NCI-H460 (cell line): ENCODE measurements at regions not wholly inside any gene's neighbourhood (a gene's known extent, or its start where the extent isn't known, plus 50 kb on each side); places are given as distances from the start of the nearest gene placed in this dataset.

Source experiments
- DNase-seq: peaks from one replicate; pipeline ENCODE4 v3.0.0-alpha.2; 2016; ENCODE audit warnings: low read depth; ENCODE audit errors: extremely low read depth

DNA sequence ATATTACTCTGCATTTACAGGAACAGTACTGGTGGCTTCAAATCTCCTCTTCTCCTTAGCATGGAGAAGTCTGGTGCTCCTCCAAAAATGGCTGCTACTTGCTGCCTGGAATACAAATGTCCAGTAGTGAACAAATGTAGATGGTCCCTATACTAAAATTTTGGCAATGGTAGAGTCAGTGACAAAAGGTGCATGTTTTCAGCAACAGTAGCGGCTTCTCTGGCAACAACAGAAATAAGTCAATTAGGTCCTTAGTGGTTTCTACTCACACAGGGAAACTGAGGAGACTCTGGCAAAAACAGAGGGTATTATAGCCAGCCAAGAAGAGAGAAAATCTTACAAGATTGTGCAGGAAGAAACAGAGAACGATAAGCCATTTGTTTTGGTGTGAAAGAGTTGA, 1368.4 kb upstream of the ADGRL3 start:
- DNase-seq, result no peak

DNA sequence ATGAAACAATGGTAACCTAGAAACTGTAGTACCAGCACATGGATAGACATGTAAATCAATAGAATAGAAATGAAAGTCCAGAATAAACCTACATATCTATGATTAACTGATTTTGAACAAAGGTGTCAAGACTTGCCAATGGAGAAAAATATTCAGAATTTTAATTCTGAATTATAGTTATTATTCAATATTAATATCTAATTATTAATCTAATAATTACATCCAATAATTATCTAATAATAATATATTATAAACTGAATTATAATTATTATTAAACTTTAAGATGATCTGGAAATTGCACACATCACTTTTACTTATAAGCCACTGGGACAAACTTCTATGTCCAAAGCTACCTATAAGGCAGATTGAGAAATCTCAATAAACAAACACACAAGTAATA, 1365.2 kb upstream of the ADGRL3 start:
- DNase-seq, result no peak

DNA sequence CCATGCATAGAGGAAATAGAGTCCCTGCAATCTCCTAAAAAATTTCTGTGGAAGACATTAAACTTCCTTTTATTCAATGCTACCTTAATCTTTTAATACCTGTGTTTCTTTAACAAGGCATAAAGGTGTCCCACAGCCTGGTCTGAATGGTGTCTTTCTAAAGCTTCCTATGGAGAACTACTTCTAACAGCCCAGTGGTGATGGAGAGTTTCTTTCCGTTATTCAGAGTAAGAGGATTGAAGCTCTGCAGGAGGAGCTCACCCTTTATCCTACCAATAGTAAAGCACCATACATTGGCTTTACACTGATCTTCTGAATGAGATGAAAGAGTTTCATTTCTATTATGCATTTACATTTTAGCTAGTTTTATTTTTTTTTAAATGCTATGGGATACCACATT, 1362.4 kb upstream of the ADGRL3 start:
- DNase-seq, result no peak

DNA sequence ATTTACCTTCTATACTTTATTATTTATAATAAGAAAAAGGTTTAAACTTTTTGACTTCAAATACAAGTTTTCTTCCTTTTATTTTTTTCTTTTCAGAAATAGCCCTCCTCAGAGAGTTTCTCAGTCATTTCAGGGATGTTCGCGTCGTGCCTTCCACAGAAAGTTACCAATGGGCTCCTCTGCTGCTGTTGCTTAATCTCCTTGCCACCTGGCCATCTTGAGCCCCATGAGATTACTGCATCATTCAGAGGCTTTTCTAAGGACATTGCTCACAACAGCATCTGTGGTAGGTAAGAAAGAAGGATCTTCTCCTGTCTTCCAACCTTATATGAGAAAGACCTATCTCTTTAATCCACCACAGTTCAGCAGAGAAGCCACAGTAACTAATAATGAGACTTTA, 1361.9 kb upstream of the ADGRL3 start:
- DNase-seq, result no peak

DNA sequence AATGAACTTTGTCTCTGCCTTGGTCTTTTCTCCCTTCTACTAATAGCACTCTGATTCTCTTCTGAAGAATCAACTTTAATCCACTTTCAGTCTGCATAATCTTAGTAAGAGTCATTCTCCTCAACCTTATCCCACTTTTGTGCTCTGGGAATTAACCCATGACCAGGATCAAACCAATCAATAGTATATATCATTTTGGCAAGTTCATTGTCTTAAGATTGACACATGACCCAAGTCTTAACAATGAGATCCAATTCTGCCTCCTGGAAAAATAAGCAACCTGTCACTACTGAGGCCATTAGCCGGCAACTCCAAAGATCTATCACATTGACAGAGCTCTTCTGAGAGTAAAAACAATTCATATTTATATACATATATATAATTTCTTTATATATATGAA, 1358.4 kb upstream of the ADGRL3 start:
- DNase-seq, result no peak

DNA sequence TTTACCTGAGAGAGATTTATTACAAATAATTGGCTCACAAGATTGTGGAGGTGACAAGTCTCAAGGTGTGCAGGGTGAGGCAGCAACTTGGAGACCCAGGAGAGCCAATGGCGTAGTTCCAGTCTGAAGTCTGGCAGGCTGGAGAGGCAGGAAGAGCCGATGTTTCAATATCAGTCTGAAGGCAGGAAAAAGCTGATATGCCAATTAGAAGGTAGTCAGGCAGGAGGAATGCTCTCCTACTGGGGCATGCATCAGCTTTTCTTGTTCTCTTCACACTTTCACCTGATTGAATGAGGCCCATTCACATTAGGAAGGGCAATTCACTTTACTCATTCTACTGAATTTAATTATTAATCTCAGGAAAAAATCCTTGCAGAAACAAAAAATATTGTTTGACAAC, 1351.7 kb upstream of the ADGRL3 start:
- DNase-seq, result no peak

DNA sequence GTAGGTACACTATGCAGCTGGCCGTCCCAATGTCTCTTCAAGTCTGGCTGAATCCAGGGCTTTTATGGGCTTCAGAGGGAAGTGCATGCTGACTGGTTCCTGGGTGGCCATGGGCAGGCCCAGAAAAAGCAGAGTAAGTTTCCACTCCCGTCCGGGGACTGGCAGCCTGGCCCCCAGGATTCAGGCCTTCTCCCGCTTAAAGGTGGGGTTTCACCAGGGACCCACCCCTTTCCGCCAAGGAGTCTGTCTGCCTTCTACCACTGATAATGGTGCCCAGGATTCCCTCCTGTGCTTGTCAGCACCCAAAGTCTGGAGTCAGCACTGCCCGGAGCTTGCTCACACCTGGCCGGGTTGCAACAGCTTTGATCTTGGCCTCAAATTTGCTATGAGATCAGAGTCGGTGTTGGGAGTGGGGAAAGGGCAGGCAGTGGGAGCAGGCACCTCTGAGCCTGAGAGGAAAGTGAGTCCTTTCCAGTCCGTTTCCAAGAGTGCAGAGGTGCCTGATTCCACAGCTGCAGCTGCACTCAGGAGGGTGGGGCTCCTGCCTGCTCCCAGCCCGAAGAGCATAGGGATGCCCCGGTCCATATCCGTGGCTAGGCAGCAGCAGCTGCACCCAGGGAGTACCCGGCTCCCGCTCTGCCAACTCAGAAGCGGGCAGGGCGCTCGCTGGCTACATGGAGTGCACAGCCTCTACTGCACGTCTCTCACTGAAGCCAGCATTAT, 1344.3 kb upstream of the ADGRL3 start:
- no peak for DNase-seq

DNA sequence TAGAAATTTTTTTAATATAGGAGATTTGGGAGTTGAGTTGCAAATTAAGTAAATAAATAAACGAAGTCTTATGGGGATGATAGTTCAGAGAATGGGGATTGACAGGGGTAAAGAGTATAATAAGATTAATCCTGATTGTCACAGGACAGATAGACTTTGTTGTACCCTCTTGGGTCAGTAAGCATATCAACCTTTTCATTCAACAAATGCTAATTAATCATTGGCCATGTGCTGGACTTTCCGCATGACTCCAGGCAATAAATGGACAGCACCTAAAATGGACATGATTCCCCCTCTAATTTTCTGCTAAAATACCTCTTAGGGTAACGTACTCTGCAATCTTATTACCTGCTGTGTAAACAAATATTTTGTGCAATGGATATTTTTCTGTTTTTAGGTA, 1331.1 kb upstream of the ADGRL3 start:
- no peak for DNase-seq

DNA sequence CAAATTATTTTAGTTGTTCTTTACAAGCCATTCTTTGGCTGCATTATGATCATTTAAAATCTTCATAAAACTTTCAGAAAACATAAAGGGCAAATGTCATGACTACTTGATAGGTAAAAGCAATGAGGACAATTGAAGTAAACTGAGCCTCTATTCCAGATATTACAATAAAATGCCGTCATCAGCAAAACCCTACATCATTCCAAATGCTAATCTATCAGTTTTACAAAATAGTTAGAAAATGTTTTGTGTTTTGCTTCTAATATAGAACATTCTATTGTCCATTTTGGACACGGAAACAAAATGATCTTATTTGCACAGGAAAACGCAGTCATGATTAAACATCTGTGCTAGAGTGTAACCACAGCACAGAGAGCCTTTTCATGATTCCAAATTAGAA, 1330.6 kb upstream of the ADGRL3 start:
- no peak for DNase-seq

DNA sequence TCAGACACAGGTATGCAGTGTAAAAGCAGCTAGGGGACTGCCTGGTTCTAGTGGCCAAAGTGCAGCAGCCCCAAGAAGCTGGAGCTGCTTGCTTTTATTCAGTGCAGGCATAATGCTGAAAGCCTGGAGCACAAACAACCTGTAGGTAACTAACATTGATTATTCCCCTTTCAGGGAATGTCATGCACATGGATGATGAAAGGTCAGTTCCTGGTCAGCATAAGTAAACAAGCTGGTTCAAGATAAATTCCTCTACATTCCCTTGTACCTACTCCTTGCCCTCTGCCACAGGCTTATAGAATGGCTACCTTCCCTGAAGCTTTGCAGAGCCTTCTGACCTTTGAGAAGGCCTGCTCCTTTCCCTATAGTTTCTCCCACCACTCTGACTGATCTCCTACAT, 1318.5 kb upstream of the ADGRL3 start:
- DNase-seq, result no peak

DNA sequence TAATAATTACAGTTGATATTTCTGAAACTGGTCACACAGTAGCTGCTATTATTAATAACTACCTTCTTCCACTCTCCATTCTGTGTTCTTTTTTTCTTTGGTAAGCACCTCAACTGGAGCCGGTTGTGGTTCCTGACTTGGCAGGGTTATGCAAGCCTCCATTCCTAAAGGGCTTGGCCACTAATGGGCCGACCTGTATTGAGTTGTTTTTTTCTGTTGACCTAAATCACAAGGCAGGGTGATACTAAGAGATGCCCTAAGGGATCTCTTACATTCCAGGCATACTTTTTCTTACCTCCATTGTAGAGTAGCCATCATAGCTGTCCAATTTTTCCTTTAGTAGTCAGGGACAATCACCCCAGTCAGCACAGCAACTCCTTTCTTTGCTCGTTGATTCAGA, 1295.8 kb upstream of the ADGRL3 start:
- DNase-seq, result no peak

DNA sequence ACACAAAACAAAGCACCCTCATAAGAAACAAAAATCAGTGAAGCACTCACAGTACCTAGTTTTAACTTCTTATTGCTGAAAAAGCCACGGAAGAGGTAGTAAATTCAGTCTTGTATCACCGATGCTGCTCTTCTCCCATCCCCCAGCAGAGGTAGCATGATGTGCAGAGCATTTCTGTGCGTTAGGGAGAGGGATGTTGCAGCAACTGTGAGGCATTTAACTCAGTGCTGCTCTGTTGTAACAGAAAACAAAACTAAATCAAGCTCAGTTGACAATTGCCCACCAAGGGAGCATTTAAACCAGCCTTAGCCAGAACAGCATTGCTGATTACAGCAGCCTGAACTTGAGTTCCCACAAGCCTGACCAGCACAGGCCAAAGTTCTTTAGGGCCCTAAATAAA, 1279.7 kb upstream of the ADGRL3 start:
- no peak for DNase-seq

DNA sequence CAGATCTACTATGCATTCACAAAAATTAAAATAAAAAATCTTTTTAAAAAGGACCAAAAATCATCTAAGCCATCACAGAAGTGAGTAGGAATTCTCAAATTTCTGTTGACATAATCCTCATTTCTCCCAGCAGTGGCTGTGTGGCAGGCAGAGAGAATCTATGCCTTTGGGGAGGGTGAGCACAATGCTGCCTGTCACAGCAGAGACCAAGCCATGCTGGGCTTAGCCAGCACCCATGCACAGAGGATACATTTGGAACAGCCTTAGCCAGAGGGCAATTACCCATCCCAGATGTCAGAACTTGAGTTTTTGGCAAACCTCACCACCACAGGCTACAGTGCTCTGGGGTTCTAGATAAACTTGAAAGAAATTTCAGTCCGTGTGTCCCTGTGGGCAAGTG, 1274.8 kb upstream of the ADGRL3 start:
- no peak for DNase-seq

DNA sequence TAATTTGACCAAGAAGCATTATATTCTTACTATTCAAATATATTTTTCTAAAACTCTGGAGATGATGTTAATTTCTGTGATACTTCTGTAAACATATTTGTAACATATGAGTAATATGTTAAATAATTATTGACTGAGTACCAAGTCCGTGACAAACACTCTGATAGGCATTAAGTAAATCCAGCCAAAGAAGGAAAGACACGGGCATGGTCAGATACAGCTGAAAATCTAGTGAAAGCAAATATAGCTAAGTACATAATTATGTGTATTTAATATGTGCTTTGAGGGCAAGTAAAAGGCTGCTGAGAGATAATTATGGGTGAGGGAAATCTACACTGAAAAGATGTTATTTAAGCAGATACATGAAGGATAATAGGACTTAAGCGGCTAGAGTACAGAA, 1263.6 kb upstream of the ADGRL3 start:
- no peak for DNase-seq

DNA sequence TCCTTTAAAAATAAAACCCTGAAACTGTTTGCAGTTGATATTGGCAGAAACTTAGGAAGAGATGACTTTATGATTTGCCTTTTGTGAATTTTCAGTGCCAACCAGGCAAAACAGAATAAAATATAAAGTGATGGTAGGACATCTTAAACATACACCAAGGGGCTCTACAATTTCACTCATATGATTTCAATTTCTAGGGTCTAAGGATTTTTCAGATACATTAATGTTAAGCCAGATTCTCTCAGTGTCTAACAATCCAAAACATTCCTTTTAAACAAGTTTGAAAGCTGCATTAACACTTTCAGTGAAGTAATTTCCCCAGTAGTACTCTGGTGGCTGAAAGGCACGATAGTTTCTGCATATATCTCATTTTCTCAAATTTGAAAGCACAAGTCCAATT, 1262.0 kb upstream of the ADGRL3 start:
- DNase-seq, result no peak

DNA sequence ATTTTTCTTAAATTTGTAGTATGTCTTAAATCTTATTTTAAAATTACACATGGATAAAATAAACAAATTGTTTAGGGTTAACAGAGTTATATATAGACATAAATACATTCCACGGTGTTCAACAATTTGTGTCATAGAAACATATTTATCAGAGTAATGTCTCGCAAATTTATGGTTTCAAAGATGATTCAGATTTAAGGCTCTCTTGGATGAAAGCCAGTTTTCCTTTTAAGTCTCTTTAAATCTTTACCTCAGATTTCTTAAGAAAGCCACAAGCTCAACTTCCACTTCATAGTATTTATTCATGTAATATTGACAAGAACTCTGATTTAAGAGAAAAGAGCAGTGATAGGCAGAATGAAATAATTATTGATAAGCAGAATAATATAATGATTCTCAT, 1254.8 kb upstream of the ADGRL3 start:
- DNase-seq, result no peak

DNA sequence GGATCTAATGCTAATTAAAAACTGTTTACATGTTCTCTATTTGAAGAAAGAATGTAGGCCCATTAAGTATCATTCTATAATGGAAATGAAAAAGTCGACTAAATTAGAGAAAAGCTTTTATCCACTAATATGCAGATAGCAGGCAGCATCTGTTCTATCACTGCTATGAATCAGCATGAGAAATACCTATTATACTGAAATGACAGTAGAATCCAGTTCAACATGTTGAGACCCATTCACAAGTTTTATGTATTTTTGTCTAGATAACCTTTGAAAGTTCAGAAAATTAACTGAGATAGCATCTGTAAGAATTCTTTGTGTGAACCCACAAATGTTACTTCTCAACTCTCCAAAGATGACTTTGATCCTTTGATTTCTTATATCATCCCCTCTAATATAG, 1254.4 kb upstream of the ADGRL3 start:
- no peak for DNase-seq

DNA sequence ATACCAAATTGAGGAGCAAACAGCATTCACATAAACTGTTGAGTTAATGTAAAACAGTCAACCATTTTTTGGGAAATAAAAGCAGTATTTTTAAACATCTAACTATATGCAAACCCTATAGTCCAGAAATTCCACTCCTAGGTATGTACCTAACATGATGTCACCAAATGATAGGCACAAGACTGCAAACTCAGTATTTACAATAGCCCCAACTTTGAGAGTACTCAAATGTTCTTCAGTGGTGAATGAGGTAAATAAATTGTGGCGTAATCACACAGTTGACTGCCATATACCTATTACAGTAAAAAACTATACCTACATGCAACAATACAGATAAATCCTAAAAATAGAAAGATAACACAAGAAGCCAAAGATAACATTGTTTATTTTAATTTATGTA, 1243.8 kb upstream of the ADGRL3 start:
- DNase-seq, result no peak

DNA sequence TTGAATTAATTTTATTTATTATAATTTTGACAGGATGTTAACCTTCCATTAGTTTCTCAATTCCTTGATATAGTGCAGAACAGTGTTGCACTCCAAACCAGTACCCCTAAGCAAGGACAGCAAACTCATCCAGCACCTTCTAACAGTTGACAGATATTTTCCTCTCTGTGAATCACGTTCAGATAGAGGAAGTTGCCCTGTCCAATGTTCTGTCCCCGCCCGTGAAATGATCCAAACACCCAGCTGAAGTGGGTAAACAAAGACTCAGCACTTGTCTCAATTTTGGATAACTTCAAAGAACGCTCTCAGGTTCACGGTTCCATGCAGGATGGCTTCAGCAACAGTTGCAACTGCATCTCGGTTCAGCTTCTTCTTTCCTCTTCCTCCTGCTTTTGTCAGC, 1240.0 kb upstream of the ADGRL3 start:
- DNase-seq, result no peak

DNA sequence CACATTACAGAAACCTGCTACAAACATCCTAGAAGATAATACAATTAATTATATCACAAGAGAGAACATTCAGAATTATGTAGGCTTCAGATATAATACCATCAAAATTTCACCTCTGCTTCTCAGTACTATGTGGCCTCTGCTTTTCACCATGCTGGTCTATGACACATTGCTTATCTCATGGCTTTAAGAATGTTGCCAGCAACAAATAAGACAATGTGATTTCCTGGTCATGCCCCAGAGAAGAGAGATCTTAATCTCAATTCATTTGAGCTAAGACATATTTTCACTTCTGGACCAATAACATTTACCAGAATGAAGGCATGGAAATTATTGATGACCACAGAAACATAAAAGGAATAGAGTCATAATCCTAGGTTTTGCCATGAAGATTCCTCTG, 1233.4 kb upstream of the ADGRL3 start:
- DNase-seq, result no peak

DNA sequence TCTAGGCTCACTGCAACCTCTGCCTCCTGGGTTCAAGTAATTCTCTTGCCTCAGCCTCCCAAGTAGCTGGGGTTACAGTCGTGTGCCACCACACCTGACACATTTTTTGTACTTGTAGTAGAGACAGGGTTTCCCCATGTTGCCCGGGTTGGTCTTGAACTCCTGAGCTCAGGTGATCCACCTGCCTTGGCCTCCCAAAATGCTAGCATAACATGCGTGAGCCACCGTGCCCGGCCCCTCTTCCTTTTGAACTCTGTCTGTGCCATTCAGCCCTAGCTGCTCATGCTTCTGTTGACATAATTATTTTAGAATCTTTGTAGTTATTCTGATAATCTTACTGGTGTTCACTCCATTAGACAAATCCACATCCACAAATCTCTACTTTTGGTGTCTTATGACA, 1231.3 kb upstream of the ADGRL3 start:
- DNase-seq, result no peak

DNA sequence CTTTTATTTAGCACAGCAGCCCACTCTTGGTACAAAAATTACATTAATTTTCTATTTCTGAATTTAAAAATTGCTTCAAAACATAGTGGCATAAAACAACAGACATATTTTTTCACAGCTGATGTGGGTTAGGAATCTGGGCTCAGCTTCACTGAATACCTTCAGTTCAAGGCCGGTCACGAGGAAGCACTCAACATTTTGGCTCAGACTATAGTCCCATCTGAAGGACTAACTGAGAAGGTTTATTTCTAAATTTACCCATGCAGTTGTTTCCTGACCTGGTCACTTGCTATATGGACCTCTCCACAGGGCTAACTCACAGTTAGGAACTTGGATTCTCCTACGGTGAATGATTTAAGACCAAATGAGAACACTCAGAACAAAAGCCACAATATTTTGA, 1230.2 kb upstream of the ADGRL3 start:
- no peak for DNase-seq

DNA sequence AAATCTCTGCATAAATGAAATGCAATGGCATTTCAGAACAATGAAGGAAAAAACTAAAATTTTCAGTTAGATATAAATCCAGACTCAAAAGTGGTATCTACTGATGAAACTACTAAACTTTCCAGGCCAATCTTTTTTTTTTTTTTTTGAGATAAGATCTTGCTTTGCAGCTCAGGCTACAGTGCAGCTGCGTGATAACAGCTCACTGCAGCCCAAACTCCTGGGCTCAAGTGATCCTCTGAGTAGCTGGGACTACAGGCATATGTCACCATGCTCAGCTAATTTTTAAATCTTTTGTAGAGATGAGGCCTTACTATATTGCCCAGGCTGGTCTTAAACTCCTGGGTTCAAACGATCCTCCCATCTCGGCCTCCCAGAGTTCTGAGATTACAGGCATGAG, 1228.2 kb upstream of the ADGRL3 start:
- no peak for DNase-seq
